Stomach (tissue), 4 donors: ENCODE measurements at regions not wholly inside any gene's neighbourhood (a gene's known extent, or its start where the extent isn't known, plus 50 kb on each side); places are given as distances from the start of the nearest gene placed in this dataset.

Experiments
- POLR2A ChIP-seq, 4 donors: fragments of 450-650 bp; IDR thresholded peaks; one replicate each; pipeline ENCODE4 v1.6.1; 2016; ENCODE audit warnings: antibody characterized with exemption in 4 of 4, control low read depth in 2 of 4, mild to moderate bottlenecking in 1 of 4, moderate library complexity in 1 of 4
- POLR2AphosphoS5 ChIP-seq, 3 donors: sonication (generic); formaldehyde crosslinking; IDR thresholded peaks; one replicate each; pipeline ENCODE4 v1.6.1; 2016; ENCODE audit warnings: antibody characterized with exemption in 3 of 3
- TF ChIP-seq, protein P1 (sequence below), 7 experiments: fragments of 450-650 bp in 4 of 7; fragments of 200-600 bp in 3 of 7; sonication (generic) in 3 of 7; IDR thresholded peaks; one replicate each; pipeline ENCODE4 v1.5.1; 2016 to 2019; ENCODE audit warnings: antibody characterized with exemption in 7 of 7, control low read depth in 2 of 7, mild to moderate bottlenecking in 1 of 7

DNA sequence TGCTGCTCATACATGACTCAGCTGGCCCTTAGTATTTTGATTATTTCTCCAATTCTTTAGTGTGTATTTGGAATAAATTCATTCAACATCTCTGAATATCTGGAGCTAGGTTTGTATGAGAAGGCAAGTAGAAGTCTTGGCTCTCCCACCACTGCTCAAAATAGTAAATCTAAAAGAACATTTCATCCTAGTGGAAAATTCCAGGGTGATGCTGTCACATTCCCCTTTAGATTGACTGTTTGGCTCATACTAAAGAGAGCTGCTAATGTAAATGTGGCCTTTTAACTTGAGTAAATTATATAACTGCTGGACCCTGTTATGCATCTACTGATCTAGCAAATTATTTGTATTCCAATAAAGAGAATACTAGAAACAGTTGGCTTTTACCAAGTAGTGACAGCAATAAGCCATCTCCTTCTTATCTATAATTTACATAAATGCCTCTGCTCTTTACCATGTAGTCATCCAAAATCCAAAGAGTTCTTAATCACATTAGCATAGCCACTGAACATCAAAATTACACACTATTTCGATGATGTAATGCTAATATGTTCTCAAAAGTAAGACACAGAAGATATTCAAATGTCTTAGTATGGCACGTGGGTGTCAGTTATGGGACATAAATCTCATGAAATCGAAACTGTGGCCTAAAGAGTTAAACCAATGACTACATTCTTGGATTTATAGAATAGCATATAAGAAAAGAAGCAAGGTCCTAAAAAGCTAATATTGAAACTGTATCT lies 86.9 kb upstream of the KCND2 start:
- TF ChIP-seq POLR2A (IDR thresholded peaks at IDR 0.05) = no peak
- TF ChIP-seq, protein P1, sequence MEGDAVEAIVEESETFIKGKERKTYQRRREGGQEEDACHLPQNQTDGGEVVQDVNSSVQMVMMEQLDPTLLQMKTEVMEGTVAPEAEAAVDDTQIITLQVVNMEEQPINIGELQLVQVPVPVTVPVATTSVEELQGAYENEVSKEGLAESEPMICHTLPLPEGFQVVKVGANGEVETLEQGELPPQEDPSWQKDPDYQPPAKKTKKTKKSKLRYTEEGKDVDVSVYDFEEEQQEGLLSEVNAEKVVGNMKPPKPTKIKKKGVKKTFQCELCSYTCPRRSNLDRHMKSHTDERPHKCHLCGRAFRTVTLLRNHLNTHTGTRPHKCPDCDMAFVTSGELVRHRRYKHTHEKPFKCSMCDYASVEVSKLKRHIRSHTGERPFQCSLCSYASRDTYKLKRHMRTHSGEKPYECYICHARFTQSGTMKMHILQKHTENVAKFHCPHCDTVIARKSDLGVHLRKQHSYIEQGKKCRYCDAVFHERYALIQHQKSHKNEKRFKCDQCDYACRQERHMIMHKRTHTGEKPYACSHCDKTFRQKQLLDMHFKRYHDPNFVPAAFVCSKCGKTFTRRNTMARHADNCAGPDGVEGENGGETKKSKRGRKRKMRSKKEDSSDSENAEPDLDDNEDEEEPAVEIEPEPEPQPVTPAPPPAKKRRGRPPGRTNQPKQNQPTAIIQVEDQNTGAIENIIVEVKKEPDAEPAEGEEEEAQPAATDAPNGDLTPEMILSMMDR (IDR thresholded peaks at IDR 0.05) = no peak
- no peak for TF ChIP-seq POLR2AphosphoS5 (IDR thresholded peaks at IDR 0.05)
